ENCODE measurements at regions not wholly inside any gene's neighbourhood (a gene's known extent, or its start where the extent isn't known, plus 50 kb on each side); places are given as distances from the start of the nearest gene placed in this dataset.
"Not testable (repeated sequence)": the region's sequence is repeated elsewhere in the genome, so short reads cannot be mapped to it uniquely, and the experiment has no call there.

- no peak for DNase-seq (ENCODE audit: low spot score)
Observed at GRCh38 chr1:239930686-239931262, 160.9 kb upstream of the FMN2 start.

DNA sequence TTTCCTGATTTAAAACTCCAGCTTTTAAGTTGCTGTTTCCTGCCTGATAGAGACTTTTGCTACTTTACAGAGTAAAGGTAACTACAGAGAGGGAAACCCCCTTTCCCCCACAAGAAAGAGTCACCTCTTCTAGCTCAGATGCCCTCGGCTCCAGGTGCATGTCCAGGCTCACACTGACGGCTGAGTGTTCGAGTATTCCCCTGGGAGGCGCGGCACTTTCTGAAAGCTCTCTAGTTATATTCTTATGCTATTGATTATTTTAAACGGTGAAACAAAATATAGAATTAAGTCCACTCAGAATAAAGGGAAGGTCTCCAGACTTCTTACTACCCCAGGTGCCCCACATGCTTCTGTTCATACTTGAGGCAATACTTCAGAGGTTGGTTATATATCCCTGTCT is 160.3 kb upstream of the FMN2 start:
- DNase-seq (ENCODE audit: low spot score): no peak

- DNase-seq (ENCODE audit: low spot score): no peak
Observed at GRCh38 chr1:239939602-239940001, 152.1 kb upstream of the FMN2 start.

- DNase-seq (ENCODE audit: low spot score): no peak
Observed at GRCh38 chr1:239943761-239944160, 147.9 kb upstream of the FMN2 start.

GRCh38 chr1:239944666-239945065 is 147.0 kb upstream of the FMN2 start:
- no peak for DNase-seq (ENCODE audit: low spot score)

- no peak for DNase-seq (ENCODE audit: low spot score)
Observed at GRCh38 chr1:239947801-239948200, 143.9 kb upstream of the FMN2 start.

DNA sequence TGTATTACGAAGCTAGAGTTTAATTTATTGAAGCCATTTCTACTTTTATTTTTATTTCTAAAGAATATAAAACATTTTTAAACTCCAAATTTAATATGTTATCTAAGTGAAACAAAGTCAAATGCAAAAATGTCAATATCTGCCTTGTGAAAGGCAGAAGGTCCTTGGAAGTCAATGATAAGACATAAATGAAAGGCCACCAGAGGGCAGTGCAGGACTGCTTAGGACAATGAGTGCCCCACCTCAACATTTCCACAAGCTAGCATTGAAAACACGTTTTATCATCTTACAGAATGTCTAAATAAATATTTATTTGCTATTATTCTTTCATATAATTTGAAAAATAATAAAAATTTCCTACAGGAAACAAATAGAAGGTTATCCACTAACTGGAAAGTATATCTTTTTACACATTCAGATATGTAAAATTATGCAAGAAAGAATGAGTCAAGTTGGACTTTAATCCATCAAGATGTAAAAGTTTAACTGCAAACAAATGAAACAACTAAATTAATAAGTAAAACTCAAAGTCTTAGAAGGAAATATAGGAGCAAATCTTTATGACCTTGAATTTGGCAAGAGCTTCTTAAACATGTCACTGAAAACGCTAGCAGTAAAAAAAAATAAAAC is 140.1 kb upstream of the FMN2 start:
- DNase-seq (ENCODE audit: low spot score): peak; percentile 74

DNA sequence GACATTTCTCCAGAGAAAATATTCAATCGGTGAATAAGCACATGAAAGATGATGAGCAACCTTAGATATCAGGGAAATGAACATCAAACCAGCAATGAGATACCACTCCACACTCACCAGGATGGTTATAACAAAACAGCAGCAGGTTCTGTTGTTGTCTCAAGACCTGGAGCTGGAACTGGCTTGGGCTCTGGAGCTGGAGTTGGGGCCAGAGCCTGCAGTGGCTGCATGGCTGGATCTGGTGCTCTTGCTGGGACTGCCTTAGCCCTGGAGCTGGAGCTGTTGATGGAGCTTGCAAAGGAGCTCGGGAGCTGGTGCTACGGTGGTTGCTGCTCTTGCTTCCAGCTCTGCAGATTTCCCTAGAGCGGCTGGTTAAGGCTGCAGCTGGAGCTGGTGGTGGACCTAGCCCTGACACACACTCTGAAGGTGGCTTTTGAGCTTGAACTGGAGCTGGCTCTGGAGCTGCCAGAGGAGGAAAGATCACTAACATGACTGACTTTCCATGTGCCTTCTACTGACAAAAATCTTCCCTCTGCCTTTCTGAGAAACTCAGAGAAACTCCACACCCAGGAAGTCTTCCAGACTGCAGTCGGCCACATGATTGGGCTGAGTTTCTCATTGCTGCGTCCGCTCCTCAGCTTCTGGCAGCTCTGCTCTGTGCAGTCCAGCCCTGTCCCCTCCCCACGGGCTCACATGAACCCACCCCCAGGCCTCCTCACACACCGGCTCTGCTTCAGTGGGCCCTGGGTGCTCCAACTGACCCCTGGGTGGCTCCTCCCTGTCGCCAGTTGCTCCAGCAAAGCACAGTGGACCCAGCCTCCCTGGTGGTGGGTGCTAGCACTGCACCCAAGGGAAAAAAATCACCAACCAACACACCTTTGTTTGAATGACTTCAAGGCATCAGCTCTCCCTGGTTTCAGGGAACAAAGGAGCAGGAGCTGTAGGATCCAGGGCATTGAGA is 139.1 kb upstream of the FMN2 start:
- no peak for DNase-seq (ENCODE audit: low spot score)

GRCh38 chr1:239954836-239955235 is 136.8 kb upstream of the FMN2 start:
- no peak for DNase-seq (ENCODE audit: low spot score)

GRCh38 chr1:239955431-239955830 is 136.3 kb upstream of the FMN2 start:
- DNase-seq (ENCODE audit: low spot score): no peak

DNA sequence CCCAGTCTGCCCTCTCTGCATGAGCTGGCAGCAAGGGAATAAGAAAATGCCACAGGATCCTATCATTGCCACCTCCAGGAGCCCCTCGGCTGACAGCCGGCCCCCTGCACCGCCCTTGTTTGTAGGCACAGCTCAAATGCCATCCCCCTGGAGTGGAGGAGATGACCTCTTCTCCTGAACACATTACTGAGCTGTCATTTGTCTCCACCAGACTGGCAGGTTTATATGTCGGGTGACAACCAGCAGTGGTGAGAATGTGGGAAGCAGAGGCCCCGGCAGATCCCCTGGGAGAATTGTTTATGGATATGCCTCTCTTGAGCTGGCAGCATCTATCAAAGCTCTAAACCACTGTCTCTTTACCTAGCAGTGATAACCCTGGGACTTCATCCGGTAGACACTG is 135.4 kb upstream of the FMN2 start:
- DNase-seq (ENCODE audit: low spot score): no peak

GRCh38 chr1:239958063-239958462 is 133.6 kb upstream of the FMN2 start:
- no peak for DNase-seq (ENCODE audit: low spot score)

DNA sequence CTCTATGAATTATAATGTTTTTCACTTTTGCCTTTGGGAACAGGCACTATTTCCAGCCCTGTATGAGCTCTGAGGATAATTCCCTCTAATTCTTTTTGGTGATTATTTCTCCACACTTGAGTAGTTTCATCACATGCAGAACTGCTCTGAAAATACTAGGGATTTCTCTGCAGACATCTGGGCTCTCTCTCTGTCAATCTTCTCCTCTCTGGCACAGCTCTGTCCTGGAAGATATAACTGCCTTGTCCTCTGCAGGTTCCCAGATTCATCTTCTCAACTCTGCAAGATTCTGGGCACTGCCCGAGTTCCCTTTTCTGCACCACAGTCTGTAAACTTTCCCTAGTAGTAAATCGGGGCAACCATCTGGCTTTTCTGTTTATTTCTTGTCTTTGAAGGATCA is 131.3 kb upstream of the FMN2 start:
- no peak for DNase-seq (ENCODE audit: low spot score)

- DNase-seq (ENCODE audit: low spot score): no peak
Observed at GRCh38 chr1:239963856-239964255, 127.8 kb upstream of the FMN2 start.

DNA sequence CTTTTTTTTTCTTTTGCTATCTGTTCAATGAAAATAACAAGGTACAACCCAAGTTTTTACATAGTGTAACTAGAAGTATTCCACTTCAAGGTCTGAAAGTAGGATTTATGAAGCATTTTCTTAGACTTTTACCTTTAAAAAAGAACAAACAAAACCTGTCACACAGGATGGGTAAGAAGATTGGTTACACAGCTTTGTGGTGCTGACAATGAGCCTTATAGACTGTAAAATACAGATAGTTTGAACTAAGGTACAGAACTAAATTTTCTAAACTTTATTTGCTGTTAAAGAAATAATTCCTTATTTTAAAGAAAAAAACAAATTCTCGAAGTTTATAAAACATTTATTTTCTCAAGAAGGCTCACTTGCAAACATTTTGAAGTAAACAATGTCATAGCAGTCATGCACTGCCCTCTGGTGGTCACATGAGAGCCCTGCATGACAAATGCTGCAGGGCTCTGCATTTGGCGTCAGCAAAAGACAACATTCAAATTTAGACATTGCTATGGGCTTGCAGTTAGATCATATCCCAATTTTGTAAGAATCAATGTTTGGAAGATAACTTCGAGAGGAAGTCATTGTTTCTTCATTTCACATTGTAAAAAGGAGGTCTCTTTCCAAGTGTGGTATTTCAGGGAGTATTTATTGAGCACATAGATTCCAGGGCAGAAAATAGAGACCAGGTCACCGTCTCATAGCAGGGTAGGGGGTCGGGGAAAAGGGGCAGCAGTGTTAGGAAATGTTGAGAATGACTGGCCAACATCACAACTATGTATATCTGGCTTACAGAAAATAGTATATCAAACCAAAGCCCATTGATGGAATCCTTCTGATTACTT is 115.3 kb upstream of the FMN2 start:
- DNase-seq (ENCODE audit: low spot score): peak; percentile 48

DNA sequence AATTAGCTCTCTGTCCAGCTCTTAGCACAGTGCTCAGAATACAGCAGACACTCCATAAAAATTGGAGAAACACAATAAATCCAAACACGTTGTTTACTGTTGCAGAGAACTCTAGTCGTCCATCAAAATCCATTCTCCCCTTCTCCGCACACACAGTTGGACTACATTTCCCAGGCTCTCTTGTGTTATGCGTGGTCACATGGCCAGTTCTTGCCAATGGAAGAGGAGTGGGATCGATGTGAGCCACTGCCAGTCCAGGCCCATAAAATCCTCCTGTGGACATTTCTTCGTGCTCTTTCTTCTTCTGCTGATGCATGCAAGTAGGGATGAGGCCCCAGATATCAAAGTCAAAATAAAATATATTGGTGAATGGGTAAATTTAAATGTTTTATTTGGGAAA is 114.3 kb upstream of the FMN2 start:
- no peak for DNase-seq (ENCODE audit: low spot score)

DNA sequence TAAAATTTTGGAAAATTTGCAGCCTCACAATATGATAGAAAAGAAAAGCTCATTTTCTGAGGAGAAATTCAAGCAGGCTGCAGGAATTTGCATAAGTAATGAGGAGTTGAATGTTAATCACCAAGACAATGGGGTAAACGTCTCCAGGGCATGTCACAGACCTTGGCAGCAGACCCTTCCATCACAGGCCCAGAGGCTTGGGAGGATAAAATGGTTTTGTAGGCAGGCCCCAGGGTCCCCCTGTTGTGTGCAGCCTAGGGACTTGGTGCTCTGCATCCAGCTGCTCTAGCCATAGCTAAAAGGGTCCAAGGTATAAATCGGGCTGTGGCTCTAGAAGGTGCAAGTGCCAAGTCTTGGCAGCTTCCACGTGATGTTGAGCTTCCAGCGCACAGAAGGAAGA is 112.2 kb upstream of the FMN2 start:
- DNase-seq (ENCODE audit: low spot score): no peak

DNA sequence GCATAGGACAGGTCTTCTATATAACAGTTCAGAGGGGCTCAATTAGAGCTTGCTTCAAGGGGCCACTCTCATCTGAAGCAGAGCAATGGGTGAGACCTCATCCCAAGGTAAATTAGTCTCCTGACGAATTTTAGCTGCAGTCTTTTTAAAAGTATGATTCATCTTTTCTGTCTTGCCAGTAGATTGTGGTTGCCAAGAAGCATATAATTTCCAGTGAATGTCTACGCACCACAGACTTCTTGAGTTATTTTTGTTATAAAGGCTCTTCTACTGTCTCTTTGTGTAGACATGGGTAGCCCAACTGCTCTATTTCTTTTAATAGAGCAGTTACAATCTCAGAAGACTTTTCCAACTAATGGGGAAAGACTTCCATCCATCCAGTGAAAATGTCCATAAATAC is 108.9 kb upstream of the FMN2 start:
- DNase-seq (ENCODE audit: low spot score): no peak

- no peak for DNase-seq (ENCODE audit: low spot score)
Observed at GRCh38 chr1:239985044-239985443, 106.6 kb upstream of the FMN2 start.

DNA sequence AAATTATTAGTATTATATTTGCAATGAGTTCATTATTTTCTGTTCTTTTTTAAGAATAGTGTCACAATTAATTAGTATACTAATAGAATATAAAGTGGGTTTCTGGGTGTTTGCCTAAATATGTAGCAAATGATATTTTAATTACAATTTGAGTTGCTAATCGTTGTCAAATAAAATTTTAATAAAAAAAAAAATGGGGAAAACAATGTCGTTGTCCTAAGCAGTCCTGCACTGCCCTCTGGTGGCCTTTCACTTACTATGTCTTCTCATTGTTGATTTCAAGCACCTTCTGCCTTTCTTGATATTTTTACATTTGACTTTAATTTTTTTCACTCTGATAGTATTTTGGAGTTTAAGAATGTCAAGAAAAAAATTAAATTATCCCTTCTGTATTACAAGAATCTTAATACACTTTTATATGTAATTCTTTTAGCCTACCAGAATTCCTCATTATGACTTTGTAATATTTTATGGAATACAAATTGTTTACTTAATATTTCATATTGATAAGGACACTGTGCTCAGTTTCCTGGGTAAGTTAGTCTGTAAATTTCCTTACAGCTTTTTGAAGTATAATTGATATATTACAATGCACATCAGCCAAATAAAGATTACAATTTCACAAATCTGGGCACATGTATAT is 104.5 kb upstream of the FMN2 start:
- DNase-seq (ENCODE audit: low spot score): peak; percentile 66

DNA sequence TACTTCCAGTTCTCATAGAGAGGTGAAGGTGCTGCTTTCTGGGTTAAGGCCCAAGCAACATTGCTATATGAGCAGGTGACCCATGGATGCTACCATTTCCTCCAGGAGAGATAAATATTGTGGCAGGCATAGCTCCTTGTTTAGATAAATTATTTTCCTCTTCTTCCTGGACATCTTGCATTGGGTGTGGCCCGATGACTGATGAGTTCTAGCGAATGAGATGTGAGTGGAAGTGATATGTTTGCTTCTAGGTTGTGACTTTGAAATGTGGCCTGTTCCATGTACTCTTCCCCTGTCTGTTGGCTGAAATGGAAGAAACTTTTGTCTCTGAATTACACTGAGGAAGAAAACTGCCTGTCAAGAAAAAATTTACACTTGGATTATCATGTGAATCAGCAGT is 101.7 kb upstream of the FMN2 start:
- DNase-seq (ENCODE audit: low spot score): no peak

DNA sequence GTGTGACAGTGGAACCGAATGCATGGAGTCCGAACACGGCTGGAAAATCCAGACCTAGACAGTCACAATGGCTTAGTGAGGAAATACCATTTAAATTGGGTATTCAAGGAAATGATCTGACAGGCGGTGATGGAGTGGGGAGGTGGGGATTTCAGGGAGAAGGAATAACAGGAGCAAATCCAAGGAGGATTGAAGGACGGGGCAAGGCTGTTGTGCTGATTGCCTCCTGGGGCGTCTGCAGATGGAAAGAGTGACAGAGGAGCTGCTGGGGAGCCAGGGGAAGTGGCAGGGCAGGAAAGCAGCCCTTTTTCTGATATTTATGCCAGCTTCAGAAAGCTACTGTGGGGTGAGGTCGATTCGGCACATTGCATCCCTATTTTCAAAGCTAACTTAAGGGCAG is 99.1 kb upstream of the FMN2 start:
- DNase-seq (ENCODE audit: low spot score): not testable (repeated sequence)

Data from RKO (cell line).